Peyer's patch (tissue), 4 donors: ENCODE measurements at regions not wholly inside any gene's neighbourhood (a gene's known extent, or its start where the extent isn't known, plus 50 kb on each side); places are given as distances from the start of the nearest gene placed in this dataset.

Source experiments
- CTCF ChIP-seq, 6 experiments: fragments of 450-650 bp in 4 of 6; fragments of 200-600 bp in 2 of 6; sonication (generic) in 1 of 6; IDR thresholded peaks; one replicate each; pipeline ENCODE4 v1.5.1; 2017 to 2019; ENCODE audit warnings: antibody characterized with exemption in 6 of 6, mild to moderate bottlenecking in 3 of 6, moderate library complexity in 1 of 6
- POLR2A ChIP-seq, 2 donors: fragments of 450-650 bp; IDR thresholded peaks; one replicate each; pipeline ENCODE4 v1.5.1; 2017; ENCODE audit warnings: antibody characterized with exemption in 2 of 2, mild to moderate bottlenecking in 2 of 2, moderate library complexity in 2 of 2

GRCh38 chr4:188680667-188681063 is 541.4 kb downstream of the TRIML1 start:
- TF ChIP-seq CTCF (IDR thresholded peaks at IDR 0.05) (no peak), POLR2A (IDR thresholded peaks at IDR 0.05) (no peak)
